ENCODE measurements at regions not wholly inside any gene's neighbourhood (a gene's known extent, or its start where the extent isn't known, plus 50 kb on each side); places are given as distances from the start of the nearest gene placed in this dataset.

DNA sequence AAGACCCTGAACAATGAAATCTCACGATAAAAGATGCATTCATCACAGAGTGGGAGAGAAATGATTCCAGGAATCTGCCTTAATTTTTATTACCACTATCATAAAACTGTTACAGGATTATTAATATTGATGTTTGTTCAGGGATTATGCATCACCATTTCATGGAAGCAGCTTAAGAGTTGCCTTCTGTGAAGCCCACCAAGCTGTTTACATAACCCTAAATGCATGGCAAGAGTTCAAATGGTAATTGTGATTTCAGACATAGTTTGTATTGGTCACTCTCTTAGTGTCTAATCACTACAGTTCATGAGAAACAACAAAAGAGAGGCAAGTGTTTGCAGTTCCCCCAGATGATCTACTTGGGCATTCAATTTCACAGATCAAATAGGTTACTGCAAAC is 527.7 kb downstream of the RPS29 start:
- no peak for DNase-seq (ENCODE audit: low read depth)
- H3K4me3 ChIP-seq (ENCODE audit: low read depth, low read length) = no peak overlapping the region
- TF ChIP-seq, protein P1, sequence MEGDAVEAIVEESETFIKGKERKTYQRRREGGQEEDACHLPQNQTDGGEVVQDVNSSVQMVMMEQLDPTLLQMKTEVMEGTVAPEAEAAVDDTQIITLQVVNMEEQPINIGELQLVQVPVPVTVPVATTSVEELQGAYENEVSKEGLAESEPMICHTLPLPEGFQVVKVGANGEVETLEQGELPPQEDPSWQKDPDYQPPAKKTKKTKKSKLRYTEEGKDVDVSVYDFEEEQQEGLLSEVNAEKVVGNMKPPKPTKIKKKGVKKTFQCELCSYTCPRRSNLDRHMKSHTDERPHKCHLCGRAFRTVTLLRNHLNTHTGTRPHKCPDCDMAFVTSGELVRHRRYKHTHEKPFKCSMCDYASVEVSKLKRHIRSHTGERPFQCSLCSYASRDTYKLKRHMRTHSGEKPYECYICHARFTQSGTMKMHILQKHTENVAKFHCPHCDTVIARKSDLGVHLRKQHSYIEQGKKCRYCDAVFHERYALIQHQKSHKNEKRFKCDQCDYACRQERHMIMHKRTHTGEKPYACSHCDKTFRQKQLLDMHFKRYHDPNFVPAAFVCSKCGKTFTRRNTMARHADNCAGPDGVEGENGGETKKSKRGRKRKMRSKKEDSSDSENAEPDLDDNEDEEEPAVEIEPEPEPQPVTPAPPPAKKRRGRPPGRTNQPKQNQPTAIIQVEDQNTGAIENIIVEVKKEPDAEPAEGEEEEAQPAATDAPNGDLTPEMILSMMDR (IDR thresholded peaks at IDR 0.05; ENCODE audit: insufficient read depth, low read length) = no peak

DNA sequence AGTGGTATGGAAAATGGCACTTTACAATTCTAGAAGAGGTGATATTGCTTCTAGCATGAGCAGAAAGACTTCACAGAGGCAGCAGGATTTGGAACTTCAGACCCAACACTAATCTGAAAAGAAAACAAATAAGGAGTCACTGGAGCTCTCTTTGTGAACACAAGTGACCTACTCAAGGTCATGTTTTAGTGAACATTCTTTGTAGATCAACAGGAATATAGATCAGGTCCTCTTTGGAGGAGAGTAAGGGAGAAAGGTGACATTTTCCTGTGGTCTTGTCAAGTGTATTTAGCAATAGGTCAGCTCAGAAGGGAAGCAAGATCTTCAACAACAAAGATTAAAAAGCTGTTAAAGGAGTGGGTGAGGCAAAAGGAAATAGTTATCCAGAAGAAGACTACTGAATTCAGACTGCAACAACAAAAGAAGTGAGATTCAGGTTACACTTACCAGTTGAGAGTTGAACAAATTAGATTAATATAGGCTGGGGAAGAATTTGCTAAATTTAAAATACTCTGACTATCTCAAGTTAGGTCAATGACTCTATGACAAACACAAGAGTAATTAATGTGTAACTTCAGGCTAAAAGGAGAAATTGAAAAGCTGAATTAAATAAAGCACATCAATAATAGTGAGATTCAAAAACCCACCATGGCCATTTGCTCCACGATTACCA is 528.2 kb downstream of the RPS29 start:
- no peak for DNase-seq (ENCODE audit: low read depth)
- TF ChIP-seq, protein P1 (IDR thresholded peaks at IDR 0.05; ENCODE audit: insufficient read depth, low read length) = no peak
- no peak overlapping the region for H3K4me3 ChIP-seq (ENCODE audit: low read depth, low read length)

DNA sequence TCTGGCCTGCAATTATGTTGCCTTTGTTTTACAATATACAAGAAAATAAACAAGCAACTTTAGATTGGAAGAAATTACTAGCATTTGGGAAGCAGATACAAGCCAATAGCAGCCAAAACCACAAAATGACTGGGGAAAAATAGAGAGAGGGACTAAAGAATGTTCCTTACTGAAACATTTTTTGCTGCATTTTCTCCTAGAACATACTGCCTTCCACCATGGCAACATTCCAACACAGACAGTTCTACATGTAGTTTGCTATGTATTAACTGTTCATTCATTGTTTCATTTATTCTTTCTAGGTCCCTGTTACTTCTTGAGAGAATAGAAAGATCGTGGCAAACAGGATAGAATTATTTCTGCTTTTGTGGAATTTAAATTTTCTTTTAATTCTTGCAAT is 530.2 kb downstream of the RPS29 start:
- TF ChIP-seq, protein P1 (IDR thresholded peaks at IDR 0.05; ENCODE audit: insufficient read depth, low read length) = no peak
- no peak overlapping the region for H3K4me3 ChIP-seq (ENCODE audit: low read depth, low read length)
- DNase-seq (ENCODE audit: low read depth) = no peak

DNA sequence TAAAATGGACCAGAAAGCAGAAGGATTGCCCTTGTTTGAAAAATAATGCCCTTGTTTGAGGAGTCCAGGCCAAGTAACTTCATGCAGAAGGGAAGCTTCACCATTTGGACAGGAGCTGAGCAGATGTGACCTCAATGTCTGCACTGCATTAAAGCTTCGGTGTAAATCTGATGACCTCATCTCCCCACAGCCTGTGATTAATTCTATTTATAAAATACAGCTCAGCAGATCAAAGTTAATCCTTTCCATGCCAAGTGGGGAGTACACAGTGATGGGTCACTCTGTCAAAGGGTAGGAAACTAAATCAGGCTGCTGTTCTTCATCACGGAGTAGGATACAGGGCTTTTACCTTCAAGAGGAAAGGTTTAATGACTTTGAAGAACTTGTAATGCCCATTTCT is 533.7 kb downstream of the RPS29 start:
- H3K4me3 ChIP-seq (ENCODE audit: low read depth, low read length) = no peak overlapping the region
- DNase-seq (ENCODE audit: low read depth) = no peak
- TF ChIP-seq, protein P1 (IDR thresholded peaks at IDR 0.05; ENCODE audit: insufficient read depth, low read length) = no peak

DNA sequence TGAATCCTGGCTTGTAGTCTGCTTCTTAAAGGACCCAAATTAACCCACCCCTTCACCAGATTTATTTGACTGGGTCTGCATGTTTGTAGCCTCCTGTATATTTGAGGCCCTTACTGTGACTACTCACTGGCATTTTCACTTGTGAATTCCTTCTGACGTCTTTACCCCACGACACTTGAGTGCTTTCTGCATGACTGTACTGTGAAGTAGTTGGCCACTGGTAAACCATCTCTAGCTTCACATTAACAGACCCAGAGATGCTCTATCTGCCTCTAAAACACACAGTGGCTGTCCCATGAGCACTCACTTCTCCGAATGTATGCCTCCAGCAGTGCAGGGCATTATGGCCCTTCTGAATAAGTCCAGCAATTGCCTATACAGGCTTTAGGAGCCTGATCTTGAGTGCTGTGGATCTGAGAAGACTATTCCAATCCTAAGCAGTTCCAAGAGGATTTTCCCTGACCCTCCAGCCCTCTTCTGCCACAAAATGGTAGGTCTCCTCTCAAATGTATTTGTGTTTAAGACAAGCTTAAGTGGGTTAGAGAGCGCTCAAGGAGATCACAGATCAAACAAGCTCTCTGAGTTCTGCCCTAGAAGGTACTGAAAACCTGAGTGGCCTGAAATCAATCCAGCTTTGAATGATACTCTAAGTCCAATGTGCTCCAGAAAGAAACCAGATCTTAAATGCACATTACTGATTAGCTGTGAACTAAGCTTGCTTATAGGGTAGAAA is 534.7 kb downstream of the RPS29 start:
- TF ChIP-seq, protein P1 (IDR thresholded peaks at IDR 0.05; ENCODE audit: insufficient read depth, low read length) = no peak
- no peak overlapping the region for H3K4me3 ChIP-seq (ENCODE audit: low read depth, low read length)
- no peak for DNase-seq (ENCODE audit: low read depth)

DNA sequence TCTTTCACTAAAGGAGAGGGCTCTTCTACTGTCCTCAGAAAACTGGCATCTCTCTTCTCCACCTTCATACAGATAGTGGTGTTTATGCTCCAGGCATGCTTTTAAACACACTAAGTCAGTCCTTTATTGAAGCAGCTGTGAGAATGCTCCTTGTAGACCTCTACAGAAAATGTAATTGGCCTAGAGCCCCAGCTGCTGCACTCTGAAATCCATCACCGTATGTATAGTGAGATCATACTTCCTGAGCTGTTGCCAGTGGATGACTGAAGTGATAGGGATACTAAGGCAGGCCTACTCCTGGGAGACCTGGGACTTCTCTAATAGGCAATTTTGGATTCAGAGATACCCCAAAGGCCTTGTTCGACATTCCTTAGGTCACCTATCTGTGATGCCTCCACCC is 535.4 kb downstream of the RPS29 start:
- TF ChIP-seq, protein P1 (IDR thresholded peaks at IDR 0.05; ENCODE audit: insufficient read depth, low read length) = no peak
- DNase-seq (ENCODE audit: low read depth) = no peak

More for the DNA sequence above, 535.4 kb downstream of the RPS29 start:
- no peak overlapping the region for H3K4me3 ChIP-seq (ENCODE audit: low read depth, low read length)

All from fibroblast of the aortic adventitia (primary cell).